ENCODE measurements at regions not wholly inside any gene's neighbourhood (a gene's known extent, or its start where the extent isn't known, plus 50 kb on each side); places are given as distances from the start of the nearest gene placed in this dataset.

DNA sequence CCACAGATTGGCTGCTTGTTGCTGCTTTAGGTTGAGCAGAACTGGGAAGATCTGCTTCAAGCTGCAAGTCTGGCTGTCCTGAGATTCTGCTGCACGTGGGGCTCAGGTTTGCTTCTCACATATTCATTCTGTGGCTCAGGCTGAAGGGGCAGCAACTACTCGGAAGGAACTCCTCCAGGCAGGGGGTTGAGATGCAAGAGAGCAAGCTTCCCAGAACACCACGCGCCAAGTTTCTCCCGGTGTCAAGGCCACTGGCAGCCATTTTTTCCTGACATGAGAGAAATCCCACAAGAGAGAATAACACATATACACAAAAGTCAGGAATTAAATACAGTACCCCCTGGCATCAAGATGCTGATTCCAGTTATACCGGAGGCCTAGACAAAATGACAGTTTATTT lies 887.6 kb upstream of the SLC10A2 start:
- TF ChIP-seq, protein P1, sequence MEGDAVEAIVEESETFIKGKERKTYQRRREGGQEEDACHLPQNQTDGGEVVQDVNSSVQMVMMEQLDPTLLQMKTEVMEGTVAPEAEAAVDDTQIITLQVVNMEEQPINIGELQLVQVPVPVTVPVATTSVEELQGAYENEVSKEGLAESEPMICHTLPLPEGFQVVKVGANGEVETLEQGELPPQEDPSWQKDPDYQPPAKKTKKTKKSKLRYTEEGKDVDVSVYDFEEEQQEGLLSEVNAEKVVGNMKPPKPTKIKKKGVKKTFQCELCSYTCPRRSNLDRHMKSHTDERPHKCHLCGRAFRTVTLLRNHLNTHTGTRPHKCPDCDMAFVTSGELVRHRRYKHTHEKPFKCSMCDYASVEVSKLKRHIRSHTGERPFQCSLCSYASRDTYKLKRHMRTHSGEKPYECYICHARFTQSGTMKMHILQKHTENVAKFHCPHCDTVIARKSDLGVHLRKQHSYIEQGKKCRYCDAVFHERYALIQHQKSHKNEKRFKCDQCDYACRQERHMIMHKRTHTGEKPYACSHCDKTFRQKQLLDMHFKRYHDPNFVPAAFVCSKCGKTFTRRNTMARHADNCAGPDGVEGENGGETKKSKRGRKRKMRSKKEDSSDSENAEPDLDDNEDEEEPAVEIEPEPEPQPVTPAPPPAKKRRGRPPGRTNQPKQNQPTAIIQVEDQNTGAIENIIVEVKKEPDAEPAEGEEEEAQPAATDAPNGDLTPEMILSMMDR (IDR thresholded peaks at IDR 0.05), result no peak
- H3K36me3 ChIP-seq, result no peaks in the 10 kb centered on the region
- intact Hi-C loops (cut with DNase I), result no loop called here
- no peaks in the 10 kb centered on the region for H3K4me1 ChIP-seq
- no peak overlapping the region for H3K27ac ChIP-seq
- ATAC-seq (no peak), DNase-seq (no peak)
- WGBS, 2 donors, result 81 to 84% methylated on average over 6 of the region's 6 CpGs
- H3K9me3 ChIP-seq, result peaks cover 0 to 5% (median 0%) of the 10 kb centered on the region in 11 donors
- H3K4me3 ChIP-seq, result no peak overlapping the region
- no peaks in the 10 kb centered on the region for H3K27me3 ChIP-seq

DNA sequence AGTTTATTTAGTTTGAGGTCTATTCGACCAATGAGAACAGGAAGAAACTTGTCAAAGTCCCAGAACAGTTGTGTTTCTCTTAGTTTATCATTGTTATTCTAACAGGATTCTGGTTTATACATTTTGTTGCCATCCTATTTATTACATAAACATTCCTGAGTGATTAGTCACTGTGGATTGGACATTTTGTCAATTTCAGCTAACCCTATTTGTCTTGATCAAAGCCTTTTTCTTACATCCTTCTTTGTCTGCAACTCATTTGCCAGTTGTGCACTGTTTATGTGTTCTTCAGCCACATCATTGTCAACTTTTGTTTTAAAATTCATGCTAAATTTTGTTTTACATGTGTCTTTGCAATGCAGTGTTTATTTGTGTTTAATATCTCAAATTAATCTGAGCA lies 886.0 kb upstream of the SLC10A2 start:
- TF ChIP-seq, protein P1 (IDR thresholded peaks at IDR 0.05), result no peak
- ATAC-seq (no peak), DNase-seq (no peak)
- Histone ChIP-seq H3K4me1 (no peaks in the 10 kb centered on the region), H3K27ac (no peak overlapping the region), H3K9me3 (peaks cover 0 to 5% (median 0%) of the 10 kb centered on the region in 11 donors), H3K27me3 (no peaks in the 10 kb centered on the region), H3K4me3 (no peak overlapping the region), H3K36me3 (no peaks in the 10 kb centered on the region)
- intact Hi-C loops (cut with DNase I), result no loop called here
- 59 to 72% methylated on average over 1 of the region's 1 CpG for WGBS, 2 donors

DNA sequence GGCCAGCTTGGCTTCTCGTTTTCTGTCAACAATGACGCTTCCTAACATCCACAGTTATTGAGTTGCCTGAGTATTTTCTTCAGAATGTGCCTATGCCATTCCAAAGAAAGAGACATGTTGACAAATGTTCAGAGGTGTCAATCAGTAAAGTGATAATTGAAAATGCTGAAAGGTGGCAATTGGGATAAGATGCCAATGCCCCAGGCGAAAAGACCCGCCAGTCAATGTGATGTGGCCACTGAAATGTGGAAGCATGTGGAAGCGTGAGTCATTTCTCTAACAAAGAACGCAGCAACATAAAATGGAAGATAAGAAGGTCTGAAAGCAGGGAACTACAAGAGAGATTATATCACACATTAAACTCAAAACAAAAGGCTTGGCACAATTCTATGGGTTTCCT lies 882.2 kb upstream of the SLC10A2 start:
- DNase-seq (no peak), ATAC-seq (no peak)
- intact Hi-C loops (cut with DNase I), result loop anchor here in 1 of 10 donors (5.0 kb wide), 1 partner anchor 431 kb away; no protein-coding TSS in a partner anchor
- Histone ChIP-seq H3K27ac (no peak overlapping the region), H3K4me3 (no peak overlapping the region), H3K4me1 (no peaks in the 10 kb centered on the region), H3K36me3 (no peaks in the 10 kb centered on the region), H3K27me3 (no peaks in the 10 kb centered on the region), H3K9me3 (no peaks in the 10 kb centered on the region)
- 75 to 78% methylated on average over 6 of the region's 6 CpGs for WGBS, 2 donors
- TF ChIP-seq, protein P1 (IDR thresholded peaks at IDR 0.05), result no peak

DNA sequence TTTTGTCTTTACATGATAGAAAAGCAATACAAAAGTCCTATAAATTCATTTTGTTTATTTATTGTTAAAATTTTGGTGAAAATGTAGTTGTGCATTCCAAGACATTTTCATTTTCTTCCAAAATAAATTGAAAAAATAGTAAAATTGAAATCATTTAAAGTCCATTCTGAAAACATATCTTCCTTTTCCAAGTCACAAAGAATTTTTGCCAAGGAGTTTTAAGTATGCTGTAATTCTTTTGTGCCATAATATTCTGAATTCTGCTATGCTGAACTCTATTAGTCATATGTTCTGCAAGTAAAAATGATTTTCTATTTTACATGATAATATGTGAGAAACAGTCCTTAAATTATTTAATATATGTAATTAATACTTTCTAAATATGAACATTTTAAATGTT lies 879.6 kb upstream of the SLC10A2 start:
- Histone ChIP-seq H3K27me3 (no peaks in the 10 kb centered on the region), H3K36me3 (no peaks in the 10 kb centered on the region), H3K9me3 (no peaks in the 10 kb centered on the region), H3K4me3 (no peak overlapping the region), H3K27ac (no peak overlapping the region), H3K4me1 (no peaks in the 10 kb centered on the region)
- intact Hi-C loops (cut with DNase I), result loop anchor here in 1 of 10 donors (5.0 kb wide), 1 partner anchor 429 kb away; no protein-coding TSS in a partner anchor
- DNase-seq (no peak), ATAC-seq (no peak)
- TF ChIP-seq, protein P1 (IDR thresholded peaks at IDR 0.05), result no peak
